PC-9 (cell line): ENCODE measurements at regions not wholly inside any gene's neighbourhood (a gene's known extent, or its start where the extent isn't known, plus 50 kb on each side); places are given as distances from the start of the nearest gene placed in this dataset.

Experiments
- BruUV-seq: library from RNA; stranded (reverse); fragments of 400-500 nt; replicated peaks from 2 replicates; lab custom pipeline; 2021; lab: Mats Ljungman, UMichigan
- CTCF ChIA-PET: fragments of 300-600 bp; sonication (Branson Sonifier 250); formaldehyde crosslinking; loops from one replicate; lab custom pipeline; 2022; ENCODE audit warnings: antibody characterized with exemption; lab: Charles Lee
- POLR2A ChIA-PET: fragments of 300-600 bp; sonication (Branson Sonifier 250); formaldehyde crosslinking; loops from one replicate; lab custom pipeline; 2022; ENCODE audit warnings: antibody characterized with exemption; ENCODE audit not compliant: unreplicated experiment; lab: Charles Lee
- DNase-seq, 2 experiments: peaks; one replicate each; pipeline versions ENCODE4 v3.0.0 to v3.0.0-alpha.2; 2015 to 2022; ENCODE audit warnings: mixed read lengths in 1 of 2
- H2AFZ ChIP-seq: fragments of 200-600 bp; sonication (generic); 2 replicates; pipeline ENCODE4 v1.8.1; 2017; ENCODE audit warnings: antibody characterized with exemption
- H3F3A ChIP-seq: fragments of 200-600 bp; sonication (generic); 2 replicates; pipeline ENCODE4 v1.8.1; 2017; ENCODE audit warnings: antibody characterized with exemption, mild to moderate bottlenecking, low read depth; ENCODE audit not compliant: insufficient read depth
- H3K27ac ChIP-seq: fragments of 200-600 bp; sonication (generic); 2 replicates; pipeline ENCODE4 v1.6.1; 2016; ENCODE audit warnings: mixed run types
- H3K27me3 ChIP-seq: fragments of 200-600 bp; sonication (generic); 2 replicates; pipeline ENCODE4 v1.6.1; 2016; ENCODE audit warnings: low read depth, mixed run types; ENCODE audit not compliant: insufficient read depth
- H3K36me3 ChIP-seq: fragments of 200-600 bp; sonication (generic); 2 replicates; pipeline ENCODE4 v1.6.1; 2016; ENCODE audit warnings: low read depth, mixed run types
- H3K4me1 ChIP-seq: fragments of 200-600 bp; sonication (generic); replicated peaks from 2 replicates; pipeline ENCODE4 v1.6.1; 2016; ENCODE audit warnings: mixed run types; ENCODE audit not compliant: insufficient read depth
- H3K4me2 ChIP-seq: fragments of 200-600 bp; sonication (generic); 2 replicates; pipeline ENCODE4 v1.6.1; 2017; ENCODE audit warnings: mixed run types
- H3K4me3 ChIP-seq: fragments of 200-600 bp; sonication (generic); 2 replicates; pipeline ENCODE4 v1.6.1; 2016; ENCODE audit warnings: mixed run types
- H3K79me2 ChIP-seq: fragments of 200-600 bp; sonication (generic); 2 replicates; pipeline ENCODE4 v1.6.1; 2017; ENCODE audit warnings: low read depth, mixed run types
- H3K9me2 ChIP-seq: fragments of 200-600 bp; sonication (generic); 2 replicates; pipeline ENCODE4 v1.8.1; 2017; ENCODE audit warnings: mild to moderate bottlenecking; ENCODE audit not compliant: insufficient read depth
- H3K9me3 ChIP-seq: fragments of 200-600 bp; sonication (generic); 2 replicates; pipeline ENCODE4 v1.8.1; 2016; ENCODE audit warnings: low read depth; ENCODE audit not compliant: insufficient read depth
- H4K20me1 ChIP-seq: fragments of 200-600 bp; sonication (generic); 2 replicates; pipeline ENCODE4 v1.8.1; 2017; ENCODE audit not compliant: insufficient read depth
- CTCF ChIP-seq: fragments of 200-600 bp; sonication (generic); conservative IDR thresholded peaks from 2 replicates; pipeline ENCODE4 v1.6.1; 2017; ENCODE audit warnings: mixed run types, antibody characterized with exemption, mild to moderate bottlenecking, moderate library complexity
- EZH2 ChIP-seq: fragments of 200-600 bp; sonication (generic); IDR thresholded peaks from 2 replicates; pipeline ENCODE4 v1.8.0; 2017; ENCODE audit warnings: antibody characterized with exemption, low read depth
- intact Hi-C: fragments of 100-400 bp; cut with micrococcal nuclease; formaldehyde crosslinking; loops from one replicate; pipeline ENCODE4 v1.10.0; 2022; ENCODE audit not compliant: unreplicated experiment

- Histone ChIP-seq H3K9me3 (no peaks in the 10 kb centered on the region), H3K4me2 (no peak overlapping the region), H3K27me3 (no peaks in the 10 kb centered on the region), H3K79me2 (no peaks in the 10 kb centered on the region), H3K4me3 (no peak overlapping the region), H3K36me3 (no peaks in the 10 kb centered on the region), H3K9me2 (no peaks in the 10 kb centered on the region), H4K20me1 (no peaks in the 10 kb centered on the region), H3K4me1 (no peaks in the 10 kb centered on the region), H3F3A (no peaks in the 10 kb centered on the region), H2AFZ (no peak overlapping the region; the same call in 1 of the 2 replicates), H3K27ac (no peak overlapping the region)
- ChIA-PET CTCF (no interaction called here), POLR2A (interaction anchor here (0.6 kb wide), 2 partner anchors 44 to 426 kb away, joined by 3 read pairs; no protein-coding TSS in a partner anchor)
- intact Hi-C loops = no loop called here
- no TSS peak for BruUV-seq
- no peak for TF ChIP-seq EZH2
- no peak for TF ChIP-seq CTCF
- DNase-seq = peak; percentile 38 to 40
Measured at GRCh38 chr2:182625814-182626213, 90.2 kb upstream of the DNAJC10 start.

GRCh38 chr2:182628916-182629315, 87.1 kb upstream of the DNAJC10 start:
- BruUV-seq = no TSS peak
- no peak overlapping the region for H3K27ac ChIP-seq
- H3K9me2 ChIP-seq = no peaks in the 10 kb centered on the region
- no peak overlapping the region for H3K4me2 ChIP-seq
- DNase-seq = no peak
- no peaks in the 10 kb centered on the region for H3F3A ChIP-seq
- H3K9me3 ChIP-seq = no peaks in the 10 kb centered on the region
- TF ChIP-seq EZH2 (no peak), CTCF (no peak)
- ChIA-PET CTCF (no interaction called here), POLR2A (no interaction called here)
- 0 out of 2 replicates have a peak overlapping the region, but pooled peaks have one; percentile 1 for H2AFZ ChIP-seq
- H3K36me3 ChIP-seq = no peaks in the 10 kb centered on the region
- no peak overlapping the region for H3K4me3 ChIP-seq
- H3K4me1 ChIP-seq = no peaks in the 10 kb centered on the region
- no peaks in the 10 kb centered on the region for H3K27me3 ChIP-seq
- intact Hi-C loops = no loop called here
- H4K20me1 ChIP-seq = no peaks in the 10 kb centered on the region
- no peaks in the 10 kb centered on the region for H3K79me2 ChIP-seq

GRCh38 chr2:182630207-182630606, 85.8 kb upstream of the DNAJC10 start:
- intact Hi-C loops = no loop called here
- no TSS peak for BruUV-seq
- H3F3A ChIP-seq = no peaks in the 10 kb centered on the region
- POLR2A ChIA-PET = no interaction called here
- H3K36me3 ChIP-seq = no peaks in the 10 kb centered on the region
- no peaks in the 10 kb centered on the region for H3K9me3 ChIP-seq
- H3K4me1 ChIP-seq = no peaks in the 10 kb centered on the region
- DNase-seq = no peak
- H3K27ac ChIP-seq = no peak overlapping the region
- no peak overlapping the region for H3K4me3 ChIP-seq
- H3K79me2 ChIP-seq = no peaks in the 10 kb centered on the region
- CTCF ChIA-PET = no interaction called here
- H3K4me2 ChIP-seq = no peak overlapping the region
- TF ChIP-seq CTCF = no peak
- no peak for TF ChIP-seq EZH2
- H3K27me3 ChIP-seq = no peaks in the 10 kb centered on the region
- no peaks in the 10 kb centered on the region for H4K20me1 ChIP-seq
- H3K9me2 ChIP-seq = no peaks in the 10 kb centered on the region
- no peak overlapping the region for H2AFZ ChIP-seq
